Glomerular visceral epithelial cell (primary cell): ENCODE measurements at regions not wholly inside any gene's neighbourhood (a gene's known extent, or its start where the extent isn't known, plus 50 kb on each side); places are given as distances from the start of the nearest gene placed in this dataset.
A peak's percentile ranks its signal among the peaks of the same experiment; 100 is the strongest.

Experiments used
- DNase-seq: peaks from one replicate; pipeline ENCODE4 v3.0.0-alpha.2; 2016; ENCODE audit errors: extremely low spot score

DNA sequence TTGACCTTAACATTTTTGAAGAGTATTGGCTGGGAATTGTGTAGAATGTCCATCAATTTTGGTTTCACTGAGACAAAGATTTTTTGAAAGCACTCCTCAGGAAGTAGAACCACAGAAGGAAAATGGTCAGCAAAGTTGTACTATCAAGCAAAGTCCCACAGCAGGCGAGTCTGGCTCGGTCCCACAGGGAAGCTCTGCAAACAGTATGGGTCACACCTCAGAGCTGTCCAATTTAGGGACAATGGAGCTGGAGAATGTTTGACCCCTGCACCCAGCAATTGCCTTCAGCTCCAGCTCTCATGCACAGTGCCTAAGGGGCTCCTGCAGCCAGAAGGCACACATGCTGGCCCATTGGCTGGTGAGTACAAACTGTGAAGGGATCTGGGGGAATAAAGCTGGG is 147.0 kb downstream of the MAFB start:
- DNase-seq, result no peak

DNA sequence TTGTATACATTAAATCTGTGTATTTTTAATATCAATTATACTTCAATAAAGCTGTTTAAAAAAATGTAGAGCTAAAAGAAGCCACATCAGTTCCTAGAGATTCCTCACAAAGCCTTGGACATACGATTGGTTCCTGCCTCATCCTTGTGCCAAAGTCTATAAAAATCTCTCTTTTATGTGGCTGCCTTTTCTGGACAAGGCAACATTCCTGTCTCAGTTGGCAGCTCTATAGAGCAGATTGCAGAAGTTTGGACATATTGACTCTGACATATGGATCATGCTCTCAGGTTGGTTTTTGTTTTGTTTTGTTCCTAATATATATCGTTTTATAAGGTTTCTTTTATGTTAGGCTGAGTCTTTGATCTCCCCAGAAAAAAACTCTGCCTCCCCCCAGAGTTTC is 148.9 kb downstream of the MAFB start:
- DNase-seq, result no peak

DNA sequence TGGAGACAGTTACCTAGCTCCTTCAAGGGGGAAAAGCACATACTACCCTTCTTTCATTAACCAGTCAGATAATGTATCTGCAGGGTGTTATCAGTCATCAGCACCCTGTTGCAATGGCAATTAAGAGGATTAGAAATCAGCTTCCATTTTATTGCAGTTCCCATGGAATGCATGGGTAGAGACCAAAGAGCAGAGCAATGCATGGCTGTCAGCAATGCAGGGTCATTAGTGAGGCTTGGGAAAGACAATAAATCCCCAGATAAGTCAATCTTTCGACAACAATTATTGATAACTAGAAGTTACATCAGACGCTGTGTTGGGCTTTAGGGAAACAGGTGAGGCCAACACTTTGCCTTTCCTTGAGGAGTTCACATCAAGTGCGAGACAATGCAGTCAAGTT is 150.9 kb downstream of the MAFB start:
- no peak for DNase-seq

DNA sequence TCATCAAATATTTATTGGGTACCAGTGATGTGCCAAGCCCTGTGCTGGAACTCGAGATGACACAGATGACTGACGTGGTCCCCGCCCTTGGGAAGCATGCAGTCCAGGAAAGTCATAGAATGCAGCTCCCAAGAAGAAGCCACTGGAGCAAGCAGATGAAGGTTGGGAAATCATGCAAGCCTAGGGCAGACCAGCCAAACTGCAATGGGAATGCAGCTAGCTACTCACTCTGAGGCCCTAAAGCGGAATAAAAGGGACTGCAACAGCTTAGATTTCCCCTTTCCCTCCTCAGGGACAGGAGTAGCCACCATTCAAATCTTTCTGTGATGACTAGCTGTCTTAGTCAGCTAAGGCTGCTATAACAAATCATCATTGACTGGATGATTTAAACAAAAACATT is 152.2 kb downstream of the MAFB start:
- DNase-seq, result no peak

DNA sequence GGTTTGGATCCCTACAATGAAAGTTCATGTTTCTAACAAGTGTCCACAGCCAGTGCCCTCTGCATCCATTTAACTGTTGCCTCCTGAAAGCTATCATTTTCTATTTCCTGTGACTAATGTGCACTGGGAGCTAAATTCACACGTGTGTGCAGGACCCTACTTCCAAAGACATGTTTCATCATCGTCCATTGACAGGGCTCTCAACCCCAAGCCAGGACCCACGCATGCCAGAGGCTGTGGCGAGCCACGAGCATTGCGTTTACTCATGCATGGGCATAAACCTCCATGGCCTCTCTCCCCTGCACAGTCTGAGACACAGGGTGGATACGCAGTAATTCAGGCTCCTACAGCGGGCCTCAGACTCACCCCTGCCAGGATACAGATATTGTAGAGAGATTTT is 153.2 kb downstream of the MAFB start:
- DNase-seq, result no peak

DNA sequence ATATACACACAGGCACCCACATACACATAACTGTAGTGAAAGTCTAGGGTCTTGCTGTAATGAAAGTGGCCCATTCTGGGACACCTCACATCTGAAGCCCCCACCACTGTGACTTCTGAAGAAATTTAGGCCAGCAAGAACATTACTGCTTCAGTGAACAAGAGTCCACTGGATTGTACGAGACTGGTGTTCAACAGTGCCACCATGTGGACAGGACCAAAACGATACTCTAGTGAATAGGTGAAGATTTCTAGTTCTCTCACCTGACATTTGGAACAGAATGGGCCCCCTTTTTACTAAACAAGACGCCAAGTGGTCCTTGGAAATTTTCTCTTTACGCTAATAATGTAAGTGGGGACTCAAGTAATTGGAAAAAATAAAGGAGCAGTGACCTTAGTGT is 156.9 kb downstream of the MAFB start:
- DNase-seq, result no peak

DNA sequence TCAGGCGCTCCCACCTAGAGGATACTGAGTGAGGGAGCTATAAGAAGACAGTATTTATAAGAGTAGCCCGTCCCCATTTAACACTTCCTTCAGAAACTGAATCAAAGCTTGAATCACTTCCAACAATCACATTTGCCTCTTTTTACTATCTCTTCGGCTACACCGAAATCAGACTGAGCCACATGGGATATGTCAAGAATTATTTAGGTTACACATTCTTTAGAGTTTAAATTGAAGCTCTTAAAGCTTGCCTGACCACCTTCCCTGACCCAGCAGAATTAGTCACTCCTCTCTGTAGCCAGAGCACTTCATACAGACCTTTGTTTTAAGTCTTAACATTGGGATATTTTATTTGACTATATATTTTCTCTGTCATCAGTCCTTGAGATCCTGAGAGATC is 163.7 kb downstream of the MAFB start:
- DNase-seq, result no peak

DNA sequence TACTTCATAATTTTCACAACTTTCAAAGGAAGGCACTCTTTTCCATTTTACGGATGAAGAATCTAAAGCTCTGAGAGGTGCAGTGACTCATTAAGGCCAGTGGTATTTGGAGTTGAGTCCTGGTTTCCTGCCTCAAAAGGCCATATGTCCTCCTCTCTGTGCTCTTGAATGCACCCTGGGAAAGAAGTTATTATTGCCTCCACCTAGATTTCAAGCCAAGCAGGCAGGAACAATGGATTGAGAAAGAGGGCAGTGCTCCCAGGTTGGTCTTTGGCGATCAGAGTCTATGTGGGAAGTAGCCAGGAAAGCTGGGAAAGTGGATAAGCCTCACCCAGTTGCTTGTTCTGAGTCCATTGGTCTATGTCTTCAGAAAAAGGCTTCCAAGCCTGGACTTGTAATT is 165.0 kb downstream of the MAFB start:
- no peak for DNase-seq

DNA sequence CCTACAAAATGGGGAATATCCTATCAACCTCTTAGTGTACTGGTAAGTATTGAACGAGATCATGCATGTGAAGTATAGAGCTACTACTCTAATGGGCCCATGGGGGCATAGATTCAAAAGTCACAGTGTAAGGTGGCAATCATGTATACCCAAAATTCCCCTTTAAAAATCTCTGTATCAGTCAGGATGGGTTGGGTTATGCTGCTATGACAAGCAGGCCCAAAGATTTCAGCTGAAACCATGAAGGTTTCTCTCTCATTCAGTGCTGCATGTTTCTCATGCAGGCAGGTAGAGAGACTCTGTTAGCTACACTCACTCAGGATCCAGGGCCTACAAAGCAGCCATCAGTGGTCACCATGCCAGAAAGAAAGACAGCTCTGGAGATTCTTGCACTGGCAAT is 166.6 kb downstream of the MAFB start:
- no peak for DNase-seq

DNA sequence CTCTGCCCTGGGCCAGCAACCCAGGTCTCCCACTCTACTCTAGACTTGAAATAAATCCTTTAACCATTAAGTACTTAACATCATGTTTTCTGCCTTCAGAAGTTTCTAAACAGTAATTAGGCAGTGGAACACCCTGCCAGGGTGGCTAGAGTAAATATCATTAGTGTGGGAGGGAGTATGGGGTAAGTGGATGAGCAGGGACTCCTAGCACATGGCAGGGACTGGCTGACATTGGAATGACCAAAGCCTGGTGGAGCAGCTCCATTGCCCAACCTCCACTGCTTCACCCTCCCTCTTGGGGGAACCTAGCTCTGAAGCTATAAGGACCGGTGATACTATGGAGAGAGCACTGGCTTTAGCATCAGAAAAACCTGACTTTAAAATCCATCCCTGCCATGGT is 167.1 kb downstream of the MAFB start:
- DNase-seq, result no peak

DNA sequence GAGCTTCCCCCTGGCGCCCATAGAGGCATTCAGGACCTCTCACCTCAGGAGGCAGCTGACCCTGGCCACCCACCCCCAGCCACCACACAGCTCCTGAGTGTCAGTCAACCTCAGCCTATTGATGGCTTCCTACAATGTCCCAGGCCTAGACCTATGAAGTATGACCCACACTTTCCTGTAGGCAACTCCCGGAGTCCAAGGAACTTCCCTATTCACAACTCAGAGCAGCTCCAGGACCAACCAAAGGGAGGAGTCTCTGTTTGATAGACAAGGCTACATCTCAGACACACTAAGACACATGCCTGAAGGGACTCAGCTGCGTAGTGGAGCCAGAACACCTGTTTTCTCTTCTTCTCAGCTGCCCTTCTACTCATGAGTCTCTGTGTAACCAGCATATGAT is 169.1 kb downstream of the MAFB start:
- DNase-seq, result no peak

DNA sequence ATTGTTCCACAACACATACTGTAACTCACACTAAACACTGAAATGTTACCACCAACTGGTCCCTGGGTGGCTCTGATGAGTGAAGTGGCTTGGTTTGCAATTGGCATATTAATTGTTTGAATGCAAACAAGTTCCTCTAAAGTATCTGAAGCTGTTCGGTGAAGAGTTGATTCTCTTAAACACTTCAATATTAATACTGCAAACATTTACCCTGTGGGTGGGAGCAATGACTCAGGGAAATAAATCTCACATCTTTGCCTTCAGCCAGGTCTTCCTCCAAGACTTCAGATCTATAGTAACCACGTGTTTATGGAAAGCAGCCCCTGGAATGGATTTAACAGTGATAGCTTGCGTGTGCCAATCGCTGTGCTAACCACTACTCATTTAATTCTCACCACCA is 176.0 kb downstream of the MAFB start:
- no peak for DNase-seq

DNA sequence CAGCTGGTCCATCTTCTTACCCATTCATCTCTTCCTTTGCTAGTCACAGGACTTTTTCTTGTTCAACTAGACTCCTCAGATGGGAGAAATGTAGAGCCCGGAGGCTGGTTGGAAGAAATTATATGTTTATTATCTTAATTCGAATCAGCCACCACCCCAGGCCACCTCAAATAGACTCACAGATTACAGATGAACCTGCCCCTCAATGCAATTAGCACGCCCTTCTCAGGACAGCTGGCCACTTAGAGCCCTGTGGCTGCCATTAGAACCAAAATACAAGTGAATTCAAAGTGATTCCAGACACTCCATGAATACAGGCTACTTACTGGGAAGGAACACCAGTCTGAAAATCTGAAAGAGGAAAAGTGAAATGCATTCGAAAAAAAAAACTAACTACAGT is 176.4 kb downstream of the MAFB start:
- no peak for DNase-seq

DNA sequence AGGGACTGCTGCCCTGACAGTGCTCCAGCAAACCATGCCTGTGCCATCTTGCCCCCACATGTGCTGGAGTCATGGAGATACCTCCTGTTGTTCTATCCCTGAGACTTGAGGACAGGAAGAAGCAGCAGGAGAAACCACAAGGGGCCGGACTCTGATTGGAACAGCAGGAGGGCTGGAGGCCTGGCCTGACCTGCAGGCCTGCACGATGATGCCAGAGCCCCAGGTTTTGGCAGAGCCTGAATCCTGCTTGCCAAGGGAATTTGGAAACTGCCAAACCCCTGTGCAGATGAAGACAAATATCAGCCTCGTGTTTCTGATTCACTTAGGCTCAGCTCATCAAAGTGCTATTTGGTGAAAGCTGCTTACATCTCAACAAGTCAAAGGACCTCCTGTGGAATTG is 177.6 kb downstream of the MAFB start:
- DNase-seq, result no peak

DNA sequence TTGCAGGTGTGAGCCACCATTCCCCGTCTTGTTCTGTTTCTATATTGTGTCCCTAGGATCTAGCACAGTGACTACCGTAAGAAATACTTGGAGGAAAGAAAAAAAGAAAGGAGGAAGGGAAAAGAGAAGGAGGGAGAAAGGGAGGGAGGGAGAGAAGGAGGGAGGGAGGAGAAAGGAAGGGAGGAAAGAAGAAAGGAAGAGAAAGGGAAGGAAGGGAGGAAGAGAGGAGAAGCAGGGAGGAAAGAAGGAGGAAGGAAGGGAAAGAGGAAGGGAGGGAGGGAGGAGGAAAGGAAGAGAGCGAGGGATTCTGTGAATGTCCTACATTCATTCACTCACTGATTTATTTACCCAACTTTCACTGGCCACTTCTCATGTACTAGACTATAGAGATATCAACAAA is 178.4 kb downstream of the MAFB start:
- no peak for DNase-seq

DNA sequence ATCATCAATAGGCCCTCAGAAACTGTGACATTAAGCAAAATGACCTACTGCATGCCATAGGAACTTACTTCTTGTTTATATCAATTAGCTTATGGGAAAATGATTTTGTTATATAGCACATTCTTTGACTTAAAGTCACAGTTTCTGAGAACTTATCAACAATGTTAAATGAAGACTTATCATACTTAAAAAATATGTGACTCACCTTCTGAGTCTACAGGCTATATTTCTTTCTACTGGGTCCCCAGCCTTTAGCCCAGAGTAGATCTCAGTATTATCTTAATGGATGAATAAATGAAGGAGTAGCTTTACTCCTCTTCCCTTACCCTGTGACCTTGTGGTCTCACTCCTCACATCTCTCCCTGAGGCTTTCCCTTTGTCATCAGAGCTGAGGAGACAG is 180.2 kb downstream of the MAFB start:
- DNase-seq, result no peak

DNA sequence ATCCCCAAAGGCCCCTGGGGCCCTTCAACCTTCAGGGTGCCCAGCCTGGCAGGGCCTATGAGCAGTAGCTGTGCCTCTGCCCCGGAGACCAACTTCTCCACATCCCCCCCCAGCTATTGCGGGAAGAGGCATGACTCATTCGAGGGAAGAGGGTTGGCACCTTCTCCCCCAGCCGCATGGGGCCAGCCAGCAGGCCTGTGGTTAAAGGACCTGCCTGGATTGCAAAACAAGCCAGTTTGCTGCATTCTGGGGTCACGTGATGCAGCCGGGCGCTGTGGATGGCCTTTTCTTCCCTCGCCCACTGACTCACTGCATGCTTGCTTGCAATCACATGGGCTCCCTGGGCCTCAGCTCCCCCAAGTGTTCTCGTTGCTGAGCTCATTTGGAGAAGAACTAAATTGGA is 182.5 kb downstream of the MAFB start:
- peak; percentile 45 for DNase-seq

DNA sequence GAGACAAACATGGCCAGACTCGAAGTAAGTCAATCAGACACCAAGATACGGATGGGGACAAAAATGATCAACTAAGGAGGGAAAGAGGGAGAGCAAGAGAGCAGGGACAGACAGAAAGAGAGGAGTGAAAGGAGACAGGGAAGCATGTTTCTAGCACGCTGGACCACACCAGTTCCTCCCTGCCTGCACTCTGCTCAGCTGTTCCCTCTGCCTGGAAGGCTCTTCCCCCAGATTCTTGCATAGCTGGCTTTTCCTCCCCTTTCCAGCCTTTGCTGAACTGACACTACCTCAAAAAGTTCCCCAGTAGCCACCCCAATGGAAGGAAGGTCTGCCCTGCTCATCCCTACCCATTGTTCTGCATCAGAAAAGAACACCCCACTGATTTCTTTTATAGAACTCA is 185.9 kb downstream of the MAFB start:
- no peak for DNase-seq

DNA sequence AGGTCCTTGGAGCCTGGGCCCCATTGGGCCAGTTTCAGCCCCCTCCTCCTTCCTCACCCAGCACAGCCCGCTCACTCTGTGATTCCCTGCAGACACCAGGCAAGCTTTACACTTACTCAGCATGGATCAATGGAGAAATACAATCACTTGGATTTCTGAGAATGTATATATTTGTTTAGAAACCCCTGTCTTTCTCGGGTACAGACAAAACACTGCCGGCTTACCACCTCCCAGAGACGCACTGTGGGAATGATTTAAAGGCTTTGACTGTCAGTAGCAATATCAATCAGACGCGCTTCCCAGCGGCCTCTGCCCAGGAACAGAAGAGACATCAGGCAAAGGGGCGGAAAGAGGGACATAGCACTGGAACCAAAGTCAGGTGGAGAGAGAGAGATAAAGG is 186.5 kb downstream of the MAFB start:
- no peak for DNase-seq

DNA sequence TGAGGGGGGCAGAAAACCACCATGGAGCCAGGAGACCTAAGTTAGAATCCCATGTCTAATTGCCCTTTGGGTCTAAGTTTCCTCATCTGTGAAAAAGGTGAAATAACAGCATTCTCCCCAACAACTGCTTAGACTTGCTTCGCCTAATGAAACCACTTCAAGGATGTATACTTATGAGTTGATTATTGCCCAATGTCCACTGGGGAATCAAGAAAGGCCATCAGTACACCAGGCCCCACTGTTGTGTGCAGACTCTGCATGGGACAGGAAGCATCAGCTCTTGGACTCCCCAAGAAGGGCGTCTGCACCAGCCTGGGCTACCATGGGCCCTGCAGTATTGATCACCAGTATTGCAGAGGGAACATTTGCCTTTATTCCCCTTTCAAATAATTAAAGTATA is 189.6 kb downstream of the MAFB start:
- no peak for DNase-seq

DNA sequence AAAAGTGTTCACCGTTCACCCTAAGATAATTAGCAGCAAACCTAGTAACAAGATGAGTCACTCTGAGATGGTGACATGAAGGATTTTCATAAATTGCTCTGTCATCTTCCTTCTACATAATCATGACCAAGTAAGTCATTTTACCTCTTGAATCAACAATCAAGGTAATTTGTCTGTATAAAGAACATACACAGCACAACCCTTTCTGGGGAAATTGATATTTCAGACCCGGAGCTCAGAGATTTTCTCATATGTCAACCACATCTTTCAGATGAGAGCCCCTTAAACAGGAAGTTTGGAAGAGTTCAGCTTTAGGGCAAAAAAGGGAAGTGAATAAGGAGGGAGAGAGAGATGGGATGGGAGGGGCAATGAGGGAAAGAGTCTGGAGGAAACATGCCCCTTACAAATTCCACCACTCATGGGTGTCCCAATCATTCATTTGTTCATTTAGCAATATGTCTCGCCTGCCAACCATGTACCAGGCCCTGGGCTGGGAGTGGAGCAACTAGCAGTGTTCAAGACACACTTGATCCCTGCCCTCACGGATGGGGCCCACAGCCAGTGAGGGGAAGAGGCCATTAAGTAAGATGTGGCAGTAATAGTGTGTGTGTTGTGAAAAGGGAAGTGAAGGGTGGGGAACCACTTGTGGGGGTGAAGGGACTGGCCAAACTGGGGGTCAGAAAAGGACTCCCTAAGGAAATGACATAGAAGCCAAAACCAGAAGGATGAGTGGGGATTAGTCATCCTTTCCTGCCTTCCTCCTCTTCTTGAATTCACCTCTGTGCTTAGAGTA is 190.9 kb downstream of the MAFB start:
- no peak for DNase-seq

DNA sequence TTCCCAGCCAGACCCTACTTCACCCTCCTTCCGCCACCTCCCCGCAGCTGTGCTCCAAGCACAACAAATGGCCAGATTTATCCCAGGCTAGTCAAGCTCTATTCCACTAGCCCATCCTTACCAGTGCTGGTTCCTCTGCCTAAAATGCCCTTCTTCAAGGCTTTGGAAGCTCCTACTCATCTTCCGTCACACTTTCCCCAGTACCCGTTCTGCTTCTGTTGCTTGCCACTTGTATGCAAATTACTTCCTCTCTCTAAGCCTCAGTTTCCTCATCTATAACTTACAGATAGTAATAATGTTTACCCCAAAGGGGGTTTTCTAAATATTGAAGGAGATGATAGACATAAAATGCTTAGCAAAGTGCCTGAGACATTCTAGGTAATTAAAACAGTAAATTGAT is 193.1 kb downstream of the MAFB start:
- DNase-seq, result no peak

DNA sequence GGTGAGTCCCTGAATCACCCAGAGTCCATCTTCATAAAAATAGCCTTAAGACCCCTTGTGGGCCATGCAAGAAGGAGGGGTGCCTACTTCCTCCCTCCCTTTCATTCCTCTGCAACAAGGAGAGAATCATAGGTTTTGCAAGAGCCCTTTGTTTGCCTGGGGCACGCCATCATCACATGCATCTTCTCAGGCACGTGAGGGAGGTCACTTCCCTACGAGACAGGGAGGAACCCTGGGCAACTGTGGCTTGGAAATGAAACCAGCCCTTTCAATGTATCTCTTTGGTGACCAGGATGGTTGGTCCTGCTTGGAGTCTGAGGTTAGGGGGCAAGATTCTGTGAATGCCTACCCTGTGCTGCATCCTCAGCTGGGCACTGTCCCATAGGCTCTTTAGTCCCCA is 194.8 kb downstream of the MAFB start:
- DNase-seq, result no peak

DNA sequence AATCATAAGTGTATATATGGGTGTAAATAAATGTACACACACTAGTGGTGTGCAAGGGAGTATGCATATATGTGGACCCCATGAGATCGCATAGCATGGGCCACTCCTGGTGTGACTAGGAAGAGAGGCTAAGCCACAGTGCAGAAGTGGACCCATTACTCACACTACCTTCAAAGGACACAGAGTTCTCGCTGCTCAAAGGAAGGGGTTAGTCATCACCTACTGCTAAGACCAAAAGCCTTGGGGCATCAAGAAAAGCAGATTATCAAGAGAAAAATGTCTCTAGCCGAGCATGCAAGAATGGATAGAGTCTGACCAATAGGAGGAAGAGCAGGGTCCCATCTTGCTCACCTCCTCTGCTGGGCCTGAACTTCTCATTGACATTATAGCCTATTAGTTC is 195.5 kb downstream of the MAFB start:
- no peak for DNase-seq
